GM18868 (cell line): ENCODE measurements at regions not wholly inside any gene's neighbourhood (a gene's known extent, or its start where the extent isn't known, plus 50 kb on each side); places are given as distances from the start of the nearest gene placed in this dataset.
A peak's percentile ranks its signal among the peaks of the same experiment; 100 is the strongest.

ENCODE experiments used
- ATAC-seq: cut with Tn5 transposase; IDR thresholded peaks from one replicate; pipeline ENCODE4 v1.9.1; 2021; ENCODE audit warnings: mild to moderate bottlenecking, moderate library complexity; ENCODE audit not compliant: unreplicated experiment

DNA sequence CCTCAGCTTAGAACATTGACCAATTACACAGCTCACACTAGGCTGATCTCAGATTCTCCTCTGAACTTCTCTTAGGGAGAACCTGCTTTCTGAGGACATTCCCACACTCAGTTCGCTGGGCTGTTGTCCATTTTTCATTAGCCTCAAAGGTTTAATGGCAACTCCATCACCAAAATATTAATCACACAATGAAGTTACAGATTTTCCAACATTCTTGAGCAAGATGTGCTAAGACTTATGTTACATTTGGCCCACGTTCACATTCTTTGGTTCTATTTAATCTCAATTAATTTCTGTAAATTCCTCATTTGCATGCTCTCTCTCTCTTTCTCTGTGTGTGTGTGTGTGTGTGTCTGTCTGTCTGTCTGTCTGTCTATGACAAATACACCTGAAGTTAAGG is 82.3 kb upstream of the EDNRA start:
- no peak for ATAC-seq

DNA sequence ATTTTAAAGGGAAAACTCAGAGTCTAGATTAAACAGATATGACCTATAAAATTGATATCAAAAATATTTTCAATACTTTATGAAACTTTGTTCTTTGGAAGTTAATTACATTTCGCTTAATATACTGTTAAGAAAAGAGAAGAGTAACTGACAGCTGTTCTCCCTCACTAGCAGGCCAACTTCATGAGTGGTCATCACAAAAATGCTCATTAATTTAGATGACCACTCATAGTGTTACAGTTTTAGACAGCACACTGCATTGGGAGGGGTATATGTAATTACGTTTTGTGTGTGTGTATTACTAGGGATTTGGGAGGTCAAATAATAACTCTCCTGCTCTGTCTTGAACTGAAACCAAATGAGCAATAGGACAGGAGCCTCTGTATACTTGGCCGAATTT is 80.2 kb upstream of the EDNRA start:
- no peak for ATAC-seq

DNA sequence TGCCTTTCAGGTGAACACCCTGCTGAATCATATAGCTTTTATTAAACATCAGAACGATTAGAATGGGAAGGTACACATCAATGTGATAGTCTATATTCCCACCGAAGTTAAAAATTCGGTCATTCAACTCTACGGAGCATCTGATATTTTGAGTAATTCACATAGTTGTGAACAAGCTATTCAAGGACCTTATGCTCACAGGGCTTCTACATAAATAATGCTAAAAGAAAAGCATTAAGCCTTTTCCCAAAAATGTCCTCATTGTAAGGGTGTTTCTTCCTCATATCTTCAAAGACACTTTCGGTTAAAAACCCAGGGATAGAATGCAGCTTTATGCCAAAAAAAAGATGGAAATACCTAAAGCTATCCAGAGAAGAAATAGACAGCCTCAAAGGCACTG is 79.7 kb upstream of the EDNRA start:
- ATAC-seq = no peak

DNA sequence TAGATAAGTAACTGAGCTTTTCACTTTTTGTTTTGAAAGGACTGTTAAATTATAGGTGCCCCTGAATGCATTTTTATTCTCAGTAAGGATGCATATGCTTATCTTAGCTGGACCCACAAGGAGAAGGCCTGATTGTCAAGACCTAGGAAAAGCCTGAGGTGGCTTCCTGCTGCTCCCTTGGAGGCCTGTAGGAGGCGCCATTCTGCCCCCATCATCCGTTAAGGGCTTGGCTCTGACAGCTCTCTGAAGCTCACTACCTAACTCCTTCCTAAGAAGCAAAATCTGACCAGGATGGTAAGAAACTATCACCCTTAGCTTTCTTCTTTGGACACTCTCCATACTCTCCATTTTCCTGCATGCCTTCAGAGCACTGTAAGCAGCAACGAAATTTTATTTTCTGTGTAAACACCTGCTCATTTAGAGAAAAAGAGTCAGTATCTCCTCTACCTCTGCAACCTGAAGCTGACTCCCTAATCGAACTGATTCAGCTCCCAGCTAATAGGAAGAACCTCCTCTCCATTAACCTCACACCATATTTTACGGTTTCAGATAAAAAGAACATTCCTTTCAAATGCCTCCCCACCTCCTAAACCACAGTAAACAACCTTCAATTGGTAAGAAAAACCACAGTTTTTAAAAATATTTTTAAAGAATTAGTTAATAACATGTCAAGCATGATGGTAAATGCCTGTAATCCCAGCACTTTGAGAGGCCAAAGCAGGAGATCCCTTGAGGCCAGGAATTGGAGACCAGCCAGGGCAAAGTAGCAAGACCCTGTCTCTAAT is 73.4 kb upstream of the EDNRA start:
- ATAC-seq = peak; percentile 48

DNA sequence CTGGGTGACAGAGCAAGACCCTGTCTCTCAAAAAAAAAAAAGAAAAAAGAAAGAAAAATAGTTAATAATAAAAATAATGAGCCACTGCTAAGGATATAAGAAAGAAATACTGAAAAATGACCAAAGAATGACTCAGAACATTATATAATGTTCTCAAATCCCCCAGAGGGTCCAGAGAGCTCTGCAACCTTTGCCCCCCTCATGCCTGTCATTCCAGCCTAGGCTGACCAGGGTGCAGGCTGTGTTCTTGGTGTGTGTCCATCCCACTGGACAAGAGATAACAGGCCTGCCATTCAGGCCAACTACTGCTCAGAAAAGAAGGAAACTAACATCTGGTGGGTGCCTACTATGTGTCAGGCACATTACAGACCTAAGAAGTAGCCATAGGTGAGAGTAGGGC is 72.7 kb upstream of the EDNRA start:
- ATAC-seq = no peak

DNA sequence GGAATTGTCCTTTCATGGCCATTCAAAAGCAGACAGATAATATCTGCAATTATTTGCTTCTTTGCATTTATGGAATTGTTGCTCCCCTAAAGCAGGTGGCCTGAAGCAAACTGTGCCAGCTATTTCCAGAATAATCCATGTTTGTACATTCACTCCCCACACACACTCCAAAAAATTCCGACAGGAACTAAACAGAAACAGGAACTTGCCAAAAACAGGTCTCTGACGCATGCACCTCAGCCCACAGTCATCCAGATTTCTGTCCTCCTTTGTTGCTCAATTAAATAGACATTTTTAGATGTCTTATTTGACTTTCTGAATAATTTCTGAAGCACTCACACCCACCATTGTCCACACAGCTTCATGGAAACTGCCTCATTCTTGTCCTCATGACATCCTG is 71.5 kb upstream of the EDNRA start:
- no peak for ATAC-seq

DNA sequence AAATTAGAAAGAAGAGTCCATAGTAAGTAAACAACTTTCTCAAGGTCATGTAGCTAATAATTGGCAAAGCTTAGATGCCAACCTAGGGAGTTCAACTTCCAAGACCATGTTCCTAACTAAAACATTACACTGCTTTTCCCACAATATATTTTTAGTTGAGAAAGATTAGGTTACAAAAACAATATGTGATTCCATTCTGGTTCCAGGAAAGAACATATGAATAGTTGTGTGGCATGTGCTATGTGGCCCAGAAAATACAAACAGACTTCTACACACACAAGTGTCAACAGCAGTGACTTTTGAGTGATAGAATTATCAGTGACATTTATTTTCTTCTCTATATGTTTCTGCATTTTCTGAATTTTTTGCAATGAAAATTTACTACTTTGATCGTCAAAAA is 62.7 kb upstream of the EDNRA start:
- no peak for ATAC-seq

DNA sequence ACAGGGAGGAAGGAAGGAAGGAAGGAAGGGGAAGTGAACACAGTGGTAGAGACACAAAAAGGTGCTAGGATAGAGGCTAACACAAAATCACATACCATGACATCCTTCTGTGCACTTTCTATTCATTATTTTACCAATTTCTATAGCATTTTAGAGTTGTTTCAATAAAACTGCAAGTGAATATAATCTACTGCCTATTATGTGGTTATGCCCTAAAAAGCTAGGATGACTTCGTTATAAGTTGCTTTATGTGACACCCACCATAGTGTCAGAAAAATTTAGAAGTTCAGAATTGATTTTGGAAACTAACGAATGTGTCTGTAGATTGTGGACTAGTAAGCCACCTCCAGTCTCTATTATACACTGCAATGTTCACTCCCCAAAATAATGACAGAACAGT is 59.4 kb upstream of the EDNRA start:
- ATAC-seq = no peak

DNA sequence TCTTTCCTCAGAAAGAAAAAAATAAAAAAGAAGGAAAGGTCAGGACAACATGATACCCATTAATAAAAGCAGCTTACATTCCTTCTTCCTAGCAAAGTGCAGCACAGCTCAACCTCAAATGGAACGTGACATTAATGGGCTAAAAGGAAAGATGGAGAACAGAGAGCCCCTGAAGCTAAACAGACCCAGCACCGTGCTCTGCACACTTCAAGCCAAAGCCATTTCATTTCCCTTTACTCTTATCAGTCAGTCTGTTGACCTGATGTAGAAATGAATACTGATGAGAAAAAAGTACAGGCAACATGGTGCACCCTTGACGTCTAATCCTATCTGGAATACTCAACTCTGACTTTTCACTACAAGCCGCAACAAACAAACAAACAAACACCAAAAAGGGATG is 57.7 kb upstream of the EDNRA start:
- no peak for ATAC-seq

DNA sequence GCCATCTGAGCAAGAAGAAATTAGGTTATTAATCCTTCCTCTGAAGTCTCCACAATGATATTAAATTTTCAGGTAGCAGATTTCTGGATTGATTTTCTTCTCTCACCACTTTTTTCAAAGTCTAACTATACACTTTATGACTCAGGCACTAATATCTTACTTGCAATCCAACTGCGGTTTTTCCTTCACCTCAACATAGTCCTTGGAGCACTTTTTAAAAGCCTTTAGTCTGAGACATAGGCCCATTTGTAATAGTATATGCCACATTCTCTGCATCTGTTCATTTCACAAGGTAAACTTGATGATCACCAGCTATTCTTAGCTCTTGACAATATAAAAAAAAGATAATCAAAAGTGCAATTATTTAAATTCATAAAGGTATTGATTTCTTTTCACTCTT is 55.9 kb upstream of the EDNRA start:
- ATAC-seq = no peak

DNA sequence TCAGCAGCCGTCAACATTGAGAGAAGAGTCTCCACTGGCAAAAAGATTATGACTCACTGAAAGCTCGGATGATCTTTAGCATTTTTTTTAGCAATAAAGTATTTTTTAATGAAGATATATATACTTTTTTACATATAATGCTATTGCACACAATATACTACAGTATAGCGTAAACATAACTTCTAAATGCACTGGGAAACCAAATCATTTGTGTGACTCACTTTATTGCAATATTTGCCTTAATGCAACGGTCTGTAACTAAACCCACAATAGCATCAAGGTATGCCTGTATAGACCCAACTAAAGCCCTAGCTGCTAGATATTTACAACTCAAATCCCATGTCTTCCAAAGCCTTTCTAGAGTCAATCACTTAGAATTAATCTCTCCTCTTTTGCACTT is 52.3 kb upstream of the EDNRA start:
- no peak for ATAC-seq

DNA sequence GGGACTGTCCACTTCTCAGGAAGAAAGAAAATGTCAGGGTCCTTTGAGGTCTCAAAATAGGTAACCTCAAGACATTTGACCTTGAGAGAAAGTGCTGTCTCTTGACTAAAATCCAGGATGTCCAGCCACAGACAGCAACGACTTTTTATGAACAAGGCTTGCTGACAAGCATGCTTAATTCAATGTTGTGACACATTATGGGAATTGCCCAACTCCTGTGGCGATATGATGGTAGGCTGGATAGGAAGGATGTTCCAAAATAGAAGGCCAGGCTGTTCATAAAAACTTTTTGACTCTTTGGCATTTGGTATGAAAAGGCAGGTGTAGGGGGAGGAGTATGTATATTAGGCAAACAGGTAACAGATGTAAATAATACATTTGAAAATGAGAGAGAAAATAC is 50.8 kb upstream of the EDNRA start:
- ATAC-seq = no peak
